Skeletal muscle tissue (tissue), 3 donors: ENCODE measurements at regions not wholly inside any gene's neighbourhood (a gene's known extent, or its start where the extent isn't known, plus 50 kb on each side); places are given as distances from the start of the nearest gene placed in this dataset.

ENCODE experiments used
- H3K27ac ChIP-seq: one replicate; pipeline ENCODE4 v1.7.0; 2013; ENCODE audit warnings: mild to moderate bottlenecking, low read depth, low read length, inconsistent platforms
- H3K27me3 ChIP-seq, 3 donors: one replicate each; pipeline ENCODE4 v1.7.0; 2013; ENCODE audit warnings: low read length in 3 of 3; ENCODE audit not compliant: control insufficient read depth in 3 of 3, insufficient read depth in 3 of 3
- H3K36me3 ChIP-seq, 3 donors: one replicate each; pipeline ENCODE4 v1.7.0; 2013; ENCODE audit warnings: low read length in 3 of 3; ENCODE audit not compliant: control insufficient read depth in 3 of 3, insufficient read depth in 3 of 3
- H3K4me1 ChIP-seq, 3 donors: one replicate each; pipeline ENCODE4 v1.7.0; 2013; ENCODE audit warnings: low read length in 3 of 3, mild to moderate bottlenecking in 3 of 3; ENCODE audit not compliant: control insufficient read depth in 3 of 3, insufficient read depth in 3 of 3
- H3K4me3 ChIP-seq, 3 donors: one replicate each; pipeline ENCODE4 v1.7.0; 2013; ENCODE audit warnings: low read length in 3 of 3
- H3K9ac ChIP-seq, 3 donors: one replicate each; pipeline ENCODE4 v1.7.0; 2013; ENCODE audit warnings: low read length in 3 of 3, mild to moderate bottlenecking in 3 of 3, moderate library complexity in 2 of 3, low read depth in 1 of 3
- H3K9me3 ChIP-seq, 3 donors: one replicate each; pipeline ENCODE4 v1.7.0; 2013; ENCODE audit warnings: low read length in 3 of 3; ENCODE audit not compliant: control insufficient read depth in 3 of 3
- donor health status: Osteomylitis.

- no peaks in the 10 kb centered on the region for H3K36me3 ChIP-seq
- H3K4me3 ChIP-seq = no peak overlapping the region
- no peaks in the 10 kb centered on the region for H3K27me3 ChIP-seq
- no peak overlapping the region for H3K9ac ChIP-seq
- no peak overlapping the region for H3K27ac ChIP-seq
- H3K4me1 ChIP-seq = peaks cover 0 to 13% (median 5%) of the 10 kb centered on the region in 3 donors
- H3K9me3 ChIP-seq = no peaks in the 10 kb centered on the region
Measured at GRCh38 chr2:12811916-12812315, 95.2 kb downstream of the TRIB2 start.

- no peak overlapping the region for H3K4me3 ChIP-seq
- H3K27ac ChIP-seq = no peak overlapping the region
- no peak overlapping the region for H3K9ac ChIP-seq
- no peaks in the 10 kb centered on the region for H3K36me3 ChIP-seq
- H3K27me3 ChIP-seq = no peaks in the 10 kb centered on the region
- H3K4me1 ChIP-seq = peaks cover 0 to 5% (median 5%) of the 10 kb centered on the region in 3 donors
- H3K9me3 ChIP-seq = no peaks in the 10 kb centered on the region
Measured at GRCh38 chr2:12813166-12813565, 96.4 kb downstream of the TRIB2 start.

GRCh38 chr2:12816379-12817306 lies 99.9 kb downstream of the TRIB2 start:
- H3K27ac ChIP-seq = no peak overlapping the region
- H3K4me1 ChIP-seq = peaks cover 8 to 16% (median 13%) of the 10 kb centered on the region in 3 donors
- no peaks in the 10 kb centered on the region for H3K27me3 ChIP-seq
- H3K9ac ChIP-seq = no peak overlapping the region
- H3K4me3 ChIP-seq = no peak overlapping the region
- no peaks in the 10 kb centered on the region for H3K9me3 ChIP-seq
- H3K36me3 ChIP-seq = no peaks in the 10 kb centered on the region

GRCh38 chr2:12817870-12818269 lies 101.1 kb downstream of the TRIB2 start:
- Histone ChIP-seq H3K4me1 (peaks cover 8 to 16% (median 13%) of the 10 kb centered on the region in 3 donors), H3K36me3 (no peaks in the 10 kb centered on the region), H3K27ac (peak overlapping the region; percentile 75), H3K27me3 (no peaks in the 10 kb centered on the region), H3K4me3 (no peak overlapping the region), H3K9ac (no peak overlapping the region), H3K9me3 (no peaks in the 10 kb centered on the region)

- no peak overlapping the region for H3K9ac ChIP-seq
- H3K27me3 ChIP-seq = no peaks in the 10 kb centered on the region
- H3K9me3 ChIP-seq = no peaks in the 10 kb centered on the region
- no peaks in the 10 kb centered on the region for H3K36me3 ChIP-seq
- H3K27ac ChIP-seq = peak overlapping the region; percentile 75
- peak overlapping the region; percentile 3 to 40 (median 32) for H3K4me3 ChIP-seq
- H3K4me1 ChIP-seq = peaks cover 8 to 16% (median 13%) of the 10 kb centered on the region in 3 donors
Measured at GRCh38 chr2:12818416-12819102, 101.8 kb downstream of the TRIB2 start.

- Histone ChIP-seq H3K4me3 (peak overlapping the region; percentile 3 to 40 (median 32)), H3K4me1 (peaks cover 11 to 21% (median 17%) of the 10 kb centered on the region in 3 donors)
Measured at GRCh38 chr2:12819103-12819475, 102.4 kb downstream of the TRIB2 start.

GRCh38 chr2:12819721-12820120 lies 103.0 kb downstream of the TRIB2 start:
- Histone ChIP-seq H3K36me3 (no peaks in the 10 kb centered on the region), H3K4me1 (peaks cover 13 to 24% (median 24%) of the 10 kb centered on the region in 3 donors), H3K9me3 (no peaks in the 10 kb centered on the region), H3K27ac (peak overlapping the region; percentile 75), H3K4me3 (no peak overlapping the region), H3K27me3 (no peaks in the 10 kb centered on the region), H3K9ac (peak overlapping the region in 1 of 3 donors; percentile 28)

More at GRCh38 chr2:12819103-12819475, 102.4 kb downstream of the TRIB2 start:
- Histone ChIP-seq H3K27me3 (no peaks in the 10 kb centered on the region), H3K9me3 (no peaks in the 10 kb centered on the region), H3K9ac (no peak overlapping the region), H3K36me3 (no peaks in the 10 kb centered on the region), H3K27ac (peak overlapping the region; percentile 75)

- H3K4me3 ChIP-seq = no peak overlapping the region
- H3K4me1 ChIP-seq = peaks cover 13 to 30% (median 29%) of the 10 kb centered on the region in 3 donors
- no peaks in the 10 kb centered on the region for H3K27me3 ChIP-seq
- H3K9ac ChIP-seq = no peak overlapping the region
- H3K9me3 ChIP-seq = no peaks in the 10 kb centered on the region
- H3K27ac ChIP-seq = no peak overlapping the region
- H3K36me3 ChIP-seq = no peaks in the 10 kb centered on the region
Measured at GRCh38 chr2:12821656-12822055, 104.9 kb downstream of the TRIB2 start.

GRCh38 chr2:12824351-12824777 lies 107.6 kb downstream of the TRIB2 start:
- Histone ChIP-seq H3K4me1 (peaks cover 5 to 22% (median 19%) of the 10 kb centered on the region in 3 donors), H3K27me3 (no peaks in the 10 kb centered on the region), H3K9ac (peak overlapping the region in 2 of 3 donors; percentile 10 to 36), H3K36me3 (no peaks in the 10 kb centered on the region), H3K4me3 (no peak overlapping the region), H3K9me3 (no peaks in the 10 kb centered on the region), H3K27ac (peak overlapping the region; percentile 80)
